AG09309 (cell line): ENCODE measurements at regions not wholly inside any gene's neighbourhood (a gene's known extent, or its start where the extent isn't known, plus 50 kb on each side); places are given as distances from the start of the nearest gene placed in this dataset.

Source experiments
- DNase-seq: peaks from one replicate; pipeline ENCODE4 v3.0.0-alpha.2; 2010; ENCODE audit warnings: low read depth
- H3K4me3 ChIP-seq: 2 replicates; pipeline ENCODE4 v1.5.1; 2011; ENCODE audit warnings: mild to moderate bottlenecking, low read depth, low read length, moderate library complexity; ENCODE audit not compliant: control insufficient read depth
- TF ChIP-seq, protein P1 (sequence below): IDR thresholded peaks from 2 replicates; pipeline ENCODE4 v1.5.1; 2011; ENCODE audit warnings: mild to moderate bottlenecking, low read depth, low read length, inconsistent platforms; ENCODE audit not compliant: insufficient read depth, control insufficient read depth; ENCODE audit errors: missing control alignments

DNA sequence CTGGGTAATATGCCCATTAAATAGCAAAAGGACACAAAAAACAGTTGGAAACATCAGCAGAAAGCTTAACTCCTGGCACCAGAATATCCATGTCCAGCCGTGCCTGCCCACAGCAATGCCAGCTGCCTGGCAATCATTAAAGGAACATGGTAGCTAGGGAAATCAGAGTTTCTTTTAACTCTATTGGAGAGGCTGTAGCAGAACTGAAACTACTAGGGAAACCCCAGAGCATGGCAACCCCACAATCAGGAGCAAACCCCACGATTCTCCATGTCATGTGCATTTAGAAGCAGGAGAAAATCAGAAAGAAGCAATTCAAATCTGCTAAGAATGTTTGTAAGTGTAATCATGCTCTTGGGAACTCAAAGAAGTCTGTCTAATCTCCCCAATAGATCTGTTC lies 409.0 kb upstream of the SMIM21 start:
- no peak overlapping the region for H3K4me3 ChIP-seq
- DNase-seq: no peak
- TF ChIP-seq, protein P1, sequence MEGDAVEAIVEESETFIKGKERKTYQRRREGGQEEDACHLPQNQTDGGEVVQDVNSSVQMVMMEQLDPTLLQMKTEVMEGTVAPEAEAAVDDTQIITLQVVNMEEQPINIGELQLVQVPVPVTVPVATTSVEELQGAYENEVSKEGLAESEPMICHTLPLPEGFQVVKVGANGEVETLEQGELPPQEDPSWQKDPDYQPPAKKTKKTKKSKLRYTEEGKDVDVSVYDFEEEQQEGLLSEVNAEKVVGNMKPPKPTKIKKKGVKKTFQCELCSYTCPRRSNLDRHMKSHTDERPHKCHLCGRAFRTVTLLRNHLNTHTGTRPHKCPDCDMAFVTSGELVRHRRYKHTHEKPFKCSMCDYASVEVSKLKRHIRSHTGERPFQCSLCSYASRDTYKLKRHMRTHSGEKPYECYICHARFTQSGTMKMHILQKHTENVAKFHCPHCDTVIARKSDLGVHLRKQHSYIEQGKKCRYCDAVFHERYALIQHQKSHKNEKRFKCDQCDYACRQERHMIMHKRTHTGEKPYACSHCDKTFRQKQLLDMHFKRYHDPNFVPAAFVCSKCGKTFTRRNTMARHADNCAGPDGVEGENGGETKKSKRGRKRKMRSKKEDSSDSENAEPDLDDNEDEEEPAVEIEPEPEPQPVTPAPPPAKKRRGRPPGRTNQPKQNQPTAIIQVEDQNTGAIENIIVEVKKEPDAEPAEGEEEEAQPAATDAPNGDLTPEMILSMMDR: no peak

DNA sequence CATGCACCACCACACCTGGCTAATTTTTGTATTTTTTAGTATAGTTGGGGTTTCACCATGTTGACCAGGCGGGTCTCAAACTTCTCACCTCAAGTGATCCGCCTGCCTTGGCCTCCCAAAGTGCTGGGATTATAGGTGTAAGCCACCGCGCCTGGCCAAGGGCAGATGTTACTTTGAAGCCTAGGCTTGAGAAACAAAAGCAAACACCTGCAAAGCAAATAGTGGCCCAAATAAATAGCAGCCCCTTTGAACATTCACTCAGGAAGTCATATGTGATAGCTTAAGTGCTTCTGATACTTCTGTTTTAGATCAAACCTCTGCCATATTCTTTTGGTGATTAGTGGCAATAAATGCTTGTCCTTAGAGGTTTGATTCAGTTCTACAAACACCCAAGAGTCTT lies 404.5 kb upstream of the SMIM21 start:
- no peak overlapping the region for H3K4me3 ChIP-seq
- no peak for DNase-seq
- TF ChIP-seq, protein P1: no peak

DNA sequence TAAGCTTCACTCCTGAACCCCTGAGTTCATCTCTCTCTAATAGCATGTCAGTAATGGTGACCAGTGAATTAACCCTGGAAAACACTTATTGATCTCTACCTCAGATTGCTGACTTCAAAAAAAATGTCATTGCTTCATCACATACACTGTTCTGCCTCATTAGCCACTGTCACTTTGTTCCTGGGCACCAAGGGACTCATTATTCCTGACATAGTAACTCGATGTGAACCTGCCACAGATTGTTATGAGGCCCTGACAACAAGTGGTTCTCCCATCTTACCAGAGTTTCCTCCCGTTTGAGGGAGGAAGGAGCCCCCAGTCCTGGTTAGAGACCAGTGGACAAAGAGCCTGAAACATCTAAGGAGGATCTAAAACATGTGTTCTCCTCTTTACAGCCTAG lies 403.3 kb upstream of the SMIM21 start:
- DNase-seq: no peak
- TF ChIP-seq, protein P1: no peak
- no peak overlapping the region for H3K4me3 ChIP-seq

DNA sequence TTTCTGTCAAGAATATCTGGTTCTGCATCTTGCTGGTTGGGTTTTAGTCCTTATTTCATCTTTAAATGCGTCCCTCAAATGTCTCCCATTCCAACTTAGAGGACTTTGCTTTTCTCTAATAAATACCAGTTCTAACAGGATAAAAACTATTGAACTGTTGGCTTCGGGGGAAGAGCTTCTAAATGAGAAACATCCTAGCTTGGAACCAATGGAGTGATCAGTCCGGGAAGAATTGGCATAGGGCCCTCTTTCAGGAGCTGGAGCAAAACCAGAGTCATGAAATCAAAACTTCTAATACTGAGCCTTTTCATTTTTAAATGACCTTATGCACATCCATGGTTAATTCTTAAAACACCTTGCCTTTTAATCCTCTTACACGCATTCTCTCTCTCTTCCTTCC lies 401.6 kb upstream of the SMIM21 start:
- TF ChIP-seq, protein P1: no peak

DNA sequence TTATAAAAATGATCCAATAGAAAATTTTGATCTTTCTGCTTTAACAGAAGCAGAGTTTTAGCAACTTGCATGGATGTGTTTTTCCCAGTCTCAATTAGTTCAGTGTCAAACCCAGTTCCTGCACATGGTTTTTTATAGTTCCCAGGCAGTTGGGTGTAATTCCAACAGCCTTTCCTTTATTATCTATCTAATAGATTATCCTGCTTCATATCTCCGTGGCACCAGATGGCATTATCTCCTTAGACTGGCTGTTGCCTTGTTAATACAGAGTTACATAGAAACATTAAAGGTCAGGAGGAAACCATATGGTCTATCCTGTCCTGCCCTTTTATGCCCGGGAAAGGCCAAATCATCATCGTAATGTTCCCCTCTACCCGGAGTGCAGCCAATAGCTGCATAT lies 400.9 kb upstream of the SMIM21 start:
- TF ChIP-seq, protein P1: no peak
- no peak for DNase-seq
- no peak overlapping the region for H3K4me3 ChIP-seq

More for the DNA sequence above, 401.6 kb upstream of the SMIM21 start:
- no peak overlapping the region for H3K4me3 ChIP-seq
- DNase-seq: no peak

DNA sequence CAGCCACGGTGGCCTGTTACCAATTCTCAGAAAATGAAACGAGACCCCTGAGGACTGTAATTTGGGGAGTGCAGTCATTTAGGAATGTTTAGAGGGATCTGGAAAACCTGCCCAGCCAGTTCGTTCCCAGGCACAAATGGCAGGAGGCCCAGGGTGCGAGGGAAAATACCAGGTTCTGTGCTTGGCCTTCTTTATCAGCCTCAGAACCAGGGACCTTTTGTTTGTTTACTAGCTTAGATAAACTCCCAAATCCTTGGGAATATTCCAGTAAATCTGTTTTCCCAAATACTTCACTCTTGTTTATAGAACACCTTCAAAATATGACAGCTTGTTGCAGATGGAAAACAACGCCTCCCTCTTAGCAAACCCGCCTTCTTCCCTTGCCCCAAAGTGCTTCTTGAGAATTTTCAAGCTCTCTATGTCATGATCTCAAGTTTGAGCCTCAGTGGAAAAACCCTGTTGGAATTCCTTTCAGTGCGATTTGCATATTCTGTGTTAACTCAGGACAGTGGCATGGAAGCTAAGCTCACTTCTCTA lies 400.3 kb upstream of the SMIM21 start:
- no peak overlapping the region for H3K4me3 ChIP-seq
- DNase-seq: no peak

DNA sequence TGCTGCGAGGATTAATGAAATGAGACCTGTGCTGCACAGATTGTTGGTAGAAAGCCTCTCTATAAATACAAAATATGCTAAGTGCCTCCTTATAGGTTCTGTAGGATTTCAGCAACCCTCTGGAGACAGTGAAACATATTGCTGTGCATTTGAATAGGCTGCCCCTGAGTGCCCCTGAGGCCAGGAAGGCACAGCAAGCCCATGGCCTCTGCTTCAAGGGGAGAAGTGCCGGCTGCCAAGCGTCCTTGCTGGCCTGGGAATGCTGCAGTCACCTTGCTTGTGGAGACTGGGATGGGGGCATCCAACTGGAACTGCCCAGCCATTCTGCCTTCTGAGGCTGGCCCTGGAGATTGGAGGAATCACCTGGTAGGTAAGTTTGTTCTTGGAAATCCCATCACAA lies 397.2 kb upstream of the SMIM21 start:
- no peak for DNase-seq
- H3K4me3 ChIP-seq: no peak overlapping the region
- TF ChIP-seq, protein P1: no peak

More for the DNA sequence above, 400.3 kb upstream of the SMIM21 start:
- TF ChIP-seq, protein P1: no peak
